Heart left ventricle (tissue), 13 donors: ENCODE measurements at regions not wholly inside any gene's neighbourhood (a gene's known extent, or its start where the extent isn't known, plus 50 kb on each side); places are given as distances from the start of the nearest gene placed in this dataset.

Experiments
- POLR2A ChIP-seq, 2 donors: fragments of 450-650 bp; IDR thresholded peaks; one replicate each; pipeline ENCODE4 v1.6.1; 2017; ENCODE audit warnings: antibody characterized with exemption in 2 of 2, mild to moderate bottlenecking in 2 of 2, moderate library complexity in 2 of 2
- TF ChIP-seq, protein P1 (sequence below), 12 donors: fragments of 200-600 bp; sonication (generic) in 4 of 12; IDR thresholded peaks; one replicate each; pipeline versions ENCODE4 v1.5.0 to v1.8.0; 2018 to 2022; ENCODE audit warnings: antibody characterized with exemption in 12 of 12, mild to moderate bottlenecking in 5 of 12
- donor health status: ischemic (EF 13 %, LVEDD 7.1; RV severe dilation, severe dysfunction).
- donor health status: DM: no; HTN: yes; CAD: no.
- donor health status: DM: no; HTN: no; CAD: no.
- donor health status: ischemic (EF 25% LVEDD 6.9; RV normal size, moderate dysfunction).
- donor health status: ischemic (EF 25% LVEDD 5.7; RV mildly dilated, moderate dysfunction).
- donor health status: ischemic (EF 35%, LVEDD 5.7; RV mildly dilated, moderate dysfunction).
- donor health status: nonischemic (EF 11% LVEDD 7.7; RV severe dilation, severe dysfunction).
- donor health status: DM: yes; HTN: yes; CAD: no.
- donor health status: PGD.
- donor health status: ischemic (EF 29% LVEDD 5.4; RV normal size, mild dysfunction).
- donor health status: nonischemic (EF 23%, LVEDD 6.1; RV moderate dilation, normal function).

DNA sequence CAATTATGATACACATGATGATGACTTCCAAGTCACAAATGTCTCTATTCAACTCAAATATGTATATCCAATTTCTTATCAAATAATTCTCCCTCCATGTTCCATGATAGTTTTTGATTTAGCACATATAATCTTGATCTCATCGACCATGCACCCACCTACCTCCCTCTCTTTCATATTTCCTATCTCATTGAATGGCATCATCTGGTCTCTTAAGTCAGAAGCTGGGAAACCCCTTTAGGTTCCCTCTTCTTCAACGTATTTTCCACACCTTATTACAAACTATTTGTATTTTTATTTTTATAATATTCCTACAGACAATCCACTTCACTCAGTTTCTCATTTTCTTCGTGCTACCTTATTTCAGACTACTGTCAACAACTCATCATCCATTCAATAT, 56.9 kb upstream of the DPH6 start:
- TF ChIP-seq, protein P1, sequence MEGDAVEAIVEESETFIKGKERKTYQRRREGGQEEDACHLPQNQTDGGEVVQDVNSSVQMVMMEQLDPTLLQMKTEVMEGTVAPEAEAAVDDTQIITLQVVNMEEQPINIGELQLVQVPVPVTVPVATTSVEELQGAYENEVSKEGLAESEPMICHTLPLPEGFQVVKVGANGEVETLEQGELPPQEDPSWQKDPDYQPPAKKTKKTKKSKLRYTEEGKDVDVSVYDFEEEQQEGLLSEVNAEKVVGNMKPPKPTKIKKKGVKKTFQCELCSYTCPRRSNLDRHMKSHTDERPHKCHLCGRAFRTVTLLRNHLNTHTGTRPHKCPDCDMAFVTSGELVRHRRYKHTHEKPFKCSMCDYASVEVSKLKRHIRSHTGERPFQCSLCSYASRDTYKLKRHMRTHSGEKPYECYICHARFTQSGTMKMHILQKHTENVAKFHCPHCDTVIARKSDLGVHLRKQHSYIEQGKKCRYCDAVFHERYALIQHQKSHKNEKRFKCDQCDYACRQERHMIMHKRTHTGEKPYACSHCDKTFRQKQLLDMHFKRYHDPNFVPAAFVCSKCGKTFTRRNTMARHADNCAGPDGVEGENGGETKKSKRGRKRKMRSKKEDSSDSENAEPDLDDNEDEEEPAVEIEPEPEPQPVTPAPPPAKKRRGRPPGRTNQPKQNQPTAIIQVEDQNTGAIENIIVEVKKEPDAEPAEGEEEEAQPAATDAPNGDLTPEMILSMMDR (IDR thresholded peaks at IDR 0.05) = no peak
- no peak for TF ChIP-seq POLR2A (IDR thresholded peaks at IDR 0.05)
